ENCODE measurements at regions not wholly inside any gene's neighbourhood (a gene's known extent, or its start where the extent isn't known, plus 50 kb on each side); places are given as distances from the start of the nearest gene placed in this dataset.

GRCh38 chr13:22173610-22174009 lies 502.7 kb downstream of the FGF9 start (continued):
- TF ChIP-seq REST (IDR thresholded peaks at IDR 0.05; ENCODE audit: unreplicated experiment) (no peak), CTCF (conservative IDR thresholded peaks at IDR 0.05; ENCODE audit: low read depth in 2 of 2) (no peak), EZH2phosphoT487 (IDR thresholded peaks at IDR 0.05; ENCODE audit: unreplicated experiment) (no peak), CREB1 (CRISPR knock-in tag; IDR thresholded peaks at IDR 0.05; ENCODE audit: low read depth) (no peak), STAT1 (IDR thresholded peaks at IDR 0.05; ENCODE audit: unreplicated experiment) (no peak), NANOG (IDR thresholded peaks at IDR 0.05; ENCODE audit: borderline replicate concordance) (no peak), JUNB (IDR thresholded peaks at IDR 0.05; ENCODE audit: unreplicated experiment) (no peak), ZNF331 (CRISPR knock-in tag; IDR thresholded peaks at IDR 0.05; ENCODE audit: low read depth) (no peak)

GRCh38 chr13:22175241-22175640 lies 504.4 kb downstream of the FGF9 start:
- Mint-ChIP-seq H3K4me3 (no peak overlapping the region), H3K27ac (no peak overlapping the region; the same call in 1 of the 2 replicates), H3K36me3 (ENCODE audit: low read depth) (peaks cover 2% of the 10 kb centered on the region; the same call in 2 of the 3 replicates), H3K4me1 (peaks cover 2% of the 10 kb centered on the region; the same call in 1 of the 3 replicates), H3K27me3 (ENCODE audit: insufficient read depth, low read depth, poor library complexity) (no peaks in the 10 kb centered on the region), H3K9me3 (peaks cover 6% of the 10 kb centered on the region; the same call in 2 of the 3 replicates)
- Histone ChIP-seq H3K4me2 (no peak overlapping the region), H3K9me2 (ENCODE audit: insufficient read depth) (peaks cover 4% of the 10 kb centered on the region; the same call in 1 of the 2 replicates), H3K27ac (ENCODE audit: low read depth) (no peak overlapping the region), H4K20me1 (replicated peaks; ENCODE audit: insufficient read depth) (no peaks in the 10 kb centered on the region; the same call in 1 of the 2 replicates), H3F3A (replicated peaks; ENCODE audit: low read depth) (no peaks in the 10 kb centered on the region), H3K4me3 (no peak overlapping the region), H3K36me3 (ENCODE audit: insufficient read depth) (no peaks in the 10 kb centered on the region), H3K27me3 (ENCODE audit: insufficient read depth) (no peaks in the 10 kb centered on the region), H3K79me2 (replicated peaks; ENCODE audit: insufficient read depth) (no peaks in the 10 kb centered on the region; the same call in 1 of the 2 replicates), H3K4me1 (ENCODE audit: insufficient read depth) (no peaks in the 10 kb centered on the region), H2AFZ (no peak overlapping the region)
- peak; percentile 72 for ATAC-seq
- peak; percentile 51 for DNase-seq (ENCODE audit: low spot score)
- peak; percentile 27 to 54 for TF ChIP-seq CTCF (conservative IDR thresholded peaks at IDR 0.05; ENCODE audit: low read depth in 2 of 2)
- TF ChIP-seq ETS1 (IDR thresholded peaks at IDR 0.05) = no peak

All from GM23338 (cell line).